H9 (cell line): ENCODE measurements at regions not wholly inside any gene's neighbourhood (a gene's known extent, or its start where the extent isn't known, plus 50 kb on each side); places are given as distances from the start of the nearest gene placed in this dataset.

Experiments
- DNase-seq: peaks from one replicate; pipeline ENCODE4 v3.0.0-alpha.2; 2017
- H2AFZ ChIP-seq: one replicate; pipeline ENCODE4 v1.6.1; 2013; ENCODE audit warnings: mild to moderate bottlenecking, low read length, control low read depth, moderate library complexity
- H2AK5ac ChIP-seq: 2 replicates; pipeline ENCODE4 v1.6.1; 2013; ENCODE audit warnings: low read length, control low read depth, mixed read lengths; ENCODE audit not compliant: insufficient read length
- H2BK120ac ChIP-seq: one replicate; pipeline ENCODE4 v1.6.1; 2013; ENCODE audit warnings: low read depth, mild to moderate bottlenecking, low read length, control low read depth, inconsistent platforms; ENCODE audit not compliant: poor library complexity, severe bottlenecking
- H2BK12ac ChIP-seq: 2 replicates; pipeline ENCODE4 v1.6.1; 2013; ENCODE audit warnings: low read length, control low read depth, mixed read lengths, low read depth; ENCODE audit not compliant: insufficient read length
- H2BK15ac ChIP-seq: 2 replicates; pipeline ENCODE4 v1.6.1; 2013; ENCODE audit warnings: low read depth, low read length, control low read depth
- H2BK20ac ChIP-seq: one replicate; pipeline ENCODE4 v1.6.1; 2013; ENCODE audit warnings: low read depth, mild to moderate bottlenecking, low read length, control low read depth, inconsistent platforms; ENCODE audit not compliant: poor library complexity, severe bottlenecking
- H2BK5ac ChIP-seq: 2 replicates; pipeline ENCODE4 v1.6.1; 2013; ENCODE audit warnings: low read length, control low read depth, mixed read lengths; ENCODE audit not compliant: insufficient read length
- H3K14ac ChIP-seq: 2 replicates; pipeline ENCODE4 v1.6.1; 2013; ENCODE audit warnings: low read length, control low read depth; ENCODE audit not compliant: insufficient read depth
- H3K18ac ChIP-seq: 2 replicates; pipeline ENCODE4 v1.6.1; 2013; ENCODE audit warnings: low read depth, mild to moderate bottlenecking, mixed read lengths, low read length, control low read depth; ENCODE audit not compliant: insufficient read length
- H3K23ac ChIP-seq: 2 replicates; pipeline ENCODE4 v1.6.1; 2013; ENCODE audit warnings: low read length, control low read depth, mixed read lengths, low read depth; ENCODE audit not compliant: insufficient read length
- H3K23me2 ChIP-seq: 2 replicates; pipeline ENCODE4 v1.6.1; 2013; ENCODE audit warnings: low read depth, mild to moderate bottlenecking, mixed read lengths, low read length, control low read depth; ENCODE audit not compliant: insufficient read length, poor library complexity, severe bottlenecking
- H3K27ac ChIP-seq: 2 replicates; pipeline ENCODE4 v1.5.1; 2013; ENCODE audit warnings: low read length, control low read depth, mixed read lengths, low read depth; ENCODE audit not compliant: insufficient read length
- H3K27me3 ChIP-seq: 2 replicates; pipeline ENCODE4 v1.6.1; 2013; ENCODE audit warnings: low read length, control low read depth, inconsistent platforms; ENCODE audit not compliant: insufficient read depth
- H3K4ac ChIP-seq: 2 replicates; pipeline ENCODE4 v1.6.1; 2013; ENCODE audit warnings: low read depth, mild to moderate bottlenecking, control low read depth, inconsistent platforms, low read length, moderate library complexity
- H3K4me1 ChIP-seq: 2 replicates; pipeline ENCODE4 v1.6.1; 2013; ENCODE audit warnings: low read length, control low read depth, inconsistent platforms; ENCODE audit not compliant: insufficient read depth
- H3K4me2 ChIP-seq: 2 replicates; pipeline ENCODE4 v1.6.1; 2013; ENCODE audit warnings: low read length, control low read depth, mixed read lengths; ENCODE audit not compliant: insufficient read length, insufficient read depth
- H3K56ac ChIP-seq: 2 replicates; pipeline ENCODE4 v1.6.1; 2013; ENCODE audit warnings: low read depth, mild to moderate bottlenecking, mixed read lengths, low read length, control low read depth; ENCODE audit not compliant: insufficient read length
- H3K79me1 ChIP-seq: 2 replicates; pipeline ENCODE4 v1.6.1; 2013; ENCODE audit warnings: low read depth, mild to moderate bottlenecking, moderate library complexity, low read length, control low read depth, inconsistent platforms; ENCODE audit not compliant: insufficient read depth, poor library complexity, severe bottlenecking
- H3K79me2 ChIP-seq: 2 replicates; pipeline ENCODE4 v1.6.1; 2013; ENCODE audit warnings: low read length, control low read depth, inconsistent platforms; ENCODE audit not compliant: insufficient read depth
- H3K9ac ChIP-seq: 2 replicates; pipeline ENCODE4 v1.6.1; 2013; ENCODE audit warnings: low read length, control low read depth, mixed read lengths; ENCODE audit not compliant: insufficient read length; ENCODE audit errors: extremely low read depth
- H3K9me3 ChIP-seq: one replicate; pipeline ENCODE4 v1.6.1; 2013; ENCODE audit warnings: low read depth, low read length, inconsistent platforms; ENCODE audit not compliant: control insufficient read depth
- H3T11ph ChIP-seq: one replicate; pipeline ENCODE4 v1.6.1; 2013; ENCODE audit warnings: mild to moderate bottlenecking, low read length, control low read depth, inconsistent platforms
- H4K20me1 ChIP-seq: one replicate; pipeline ENCODE4 v1.6.1; 2013; ENCODE audit not compliant: control insufficient read depth, insufficient read length, insufficient read depth
- H4K5ac ChIP-seq: 2 replicates; pipeline ENCODE4 v1.6.1; 2013; ENCODE audit warnings: low read depth, mild to moderate bottlenecking, mixed read lengths, low read length, control low read depth; ENCODE audit not compliant: insufficient read length
- H4K8ac ChIP-seq: replicated peaks from 2 replicates; pipeline ENCODE4 v1.6.1; 2013; ENCODE audit warnings: low read length, control low read depth, mixed read lengths, low read depth; ENCODE audit not compliant: insufficient read length
- H4K91ac ChIP-seq: 2 replicates; pipeline ENCODE4 v1.6.1; 2013; ENCODE audit warnings: low read depth, mild to moderate bottlenecking, moderate library complexity, mixed read lengths, low read length, control low read depth; ENCODE audit not compliant: insufficient read length
- H3K27ac Mint-ChIP-seq, 3 experiments: 2 replicates in 2 of 3; 3 replicates in 1 of 3; pipeline ENCODE4 v1.8.0; 2020 to 2021; ENCODE audit warnings: mixed read lengths in 3 of 3, mild to moderate bottlenecking in 1 of 3, moderate library complexity in 1 of 3
- H3K27me3 Mint-ChIP-seq: 2 replicates; pipeline ENCODE4 v1.8.0; 2021; ENCODE audit warnings: low read depth, mild to moderate bottlenecking, moderate library complexity, mixed read lengths
- H3K36me3 Mint-ChIP-seq, 3 experiments: 2 replicates in 2 of 3; 3 replicates in 1 of 3; pipeline ENCODE4 v1.8.0; 2020 to 2021; ENCODE audit warnings: low read depth in 3 of 3, mixed read lengths in 3 of 3; ENCODE audit not compliant: insufficient read depth in 1 of 3
- H3K4me1 Mint-ChIP-seq, 2 experiments: 2 replicates each; pipeline ENCODE4 v1.8.0; 2020; ENCODE audit warnings: mixed read lengths in 2 of 2
- H3K4me3 Mint-ChIP-seq, 2 experiments: 2 replicates in 1 of 2; 3 replicates in 1 of 2; pipeline ENCODE4 v1.8.0; 2020 to 2021; ENCODE audit warnings: mild to moderate bottlenecking in 2 of 2, mixed read lengths in 2 of 2, moderate library complexity in 1 of 2
- H3K9me3 Mint-ChIP-seq, 2 experiments: 2 replicates in 1 of 2; 3 replicates in 1 of 2; pipeline ENCODE4 v1.8.0; 2020; ENCODE audit warnings: mild to moderate bottlenecking in 2 of 2, mixed read lengths in 2 of 2, moderate library complexity in 1 of 2
- CTCF ChIP-seq: fragments of 200-600 bp; sonication (generic); conservative IDR thresholded peaks from 3 replicates; pipeline ENCODE4 v1.8.0; 2021; ENCODE audit warnings: antibody characterized with exemption, mild to moderate bottlenecking
- WGBS: extraction: QIAGEN DNeasy Blood & Tissue Kit; methylation state at CpG from one replicate; pipeline ENCODE4 v1.1.7; 2013; ENCODE audit warnings: missing lambda C conversion rate, low lambda C conversion rate, mixed read lengths; ENCODE audit not compliant: insufficient read length; ENCODE audit errors: extremely low coverage; 5-methylcytosine and 5-hydroxymethylcytosine counted together

- Mint-ChIP-seq H3K27ac (no peak overlapping the region), H3K9me3 (peaks cover 11 to 13% of the 10 kb centered on the region in 2 experiments; a peak in 3 of 5 replicates), H3K27me3 (no peaks in the 10 kb centered on the region), H3K4me1 (peaks cover 14 to 15% of the 10 kb centered on the region in 2 experiments), H3K4me3 (no peak overlapping the region), H3K36me3 (peaks cover 0 to 21% (median 6%) of the 10 kb centered on the region in 3 experiments; a peak in 5 of 7 replicates)
- Histone ChIP-seq H3K23ac (no peak overlapping the region), H2AK5ac (no peak overlapping the region), H4K8ac (no peak overlapping the region), H4K20me1 (no peaks in the 10 kb centered on the region), H3K79me1 (no peaks in the 10 kb centered on the region), H4K5ac (no peak overlapping the region), H3T11ph (no peak overlapping the region), H2BK15ac (no peak overlapping the region), H3K79me2 (no peaks in the 10 kb centered on the region), H2BK20ac (no peak overlapping the region), H3K18ac (no peak overlapping the region), H4K91ac (no peak overlapping the region), H3K27me3 (no peaks in the 10 kb centered on the region), H2BK5ac (no peak overlapping the region), H3K4me2 (no peak overlapping the region), H3K9me3 (no peaks in the 10 kb centered on the region), H3K9ac (no peak overlapping the region), H3K56ac (no peak overlapping the region), H2BK12ac (no peak overlapping the region), H3K27ac (no peak overlapping the region), H2AFZ (no peak overlapping the region), H3K23me2 (no peaks in the 10 kb centered on the region), H3K4me1 (no peaks in the 10 kb centered on the region), H2BK120ac (no peak overlapping the region), H3K14ac (no peak overlapping the region), H3K4ac (no peak overlapping the region)
- no peak for DNase-seq
- TF ChIP-seq CTCF, result no peak
- no CpG with 5 or more reads among the region's 11 CpGs for WGBS
Observed at GRCh38 chr12:20119596-20120402, 248.5 kb upstream of the PDE3A start.
